A549 (cell line): ENCODE measurements at regions not wholly inside any gene's neighbourhood (a gene's known extent, or its start where the extent isn't known, plus 50 kb on each side); places are given as distances from the start of the nearest gene placed in this dataset.

ENCODE experiments used
- ATAC-seq, 2 experiments: fragments of 200-7000 bp in 1 of 2; fragments of >200 bp in 1 of 2; cut with Nextera tagmentation in 1 of 2; cut with Tn5 transposase in 1 of 2; 3 replicates each; pipeline versions ENCODE4 v1.8.0 to v1.9.1; 2018 to 2020; ENCODE audit warnings: mild to moderate bottlenecking in 1 of 2, moderate library complexity in 1 of 2
- CTCF ChIA-PET: fragments of 300-600 bp; sonication (Branson Sonifier 250); formaldehyde crosslinking; extraction: SDS; loops from one replicate; lab custom pipeline; 2021; ENCODE audit warnings: antibody characterized with exemption, inconsistent platforms; lab: Yijun Ruan, JAX
- POLR2A ChIA-PET: fragments of 350-600 bp; formaldehyde crosslinking; extraction: SDS; loops from one replicate; lab custom pipeline; 2021; ENCODE audit warnings: antibody characterized with exemption, inconsistent platforms; lab: Yijun Ruan, JAX
- DNase-seq, 2 experiments: peaks; one replicate each; pipeline versions ENCODE4 v3.0.0 to v3.0.0-alpha.2; 2011 to 2016; ENCODE audit warnings: low read depth in 1 of 2, low spot score in 1 of 2
- FAIRE-seq: peaks from 2 replicates; lab custom pipeline; 2011; peaks lifted over from hg19 to GRCh38; lab: Jason Lieb, UNC
- H3K27ac ChIP-seq, 2 experiments: fragments of >200 bp; sonication (Bioruptor Twin); formaldehyde crosslinking; 3 replicates each; pipeline ENCODE4 v1.5.1; 2016 to 2017
- H3K4me1 ChIP-seq: fragments of >200 bp; sonication (Bioruptor Twin); formaldehyde crosslinking; 3 replicates; pipeline ENCODE4 v1.6.1; 2016
- H3K4me2 ChIP-seq: fragments of >200 bp; sonication (Bioruptor Twin); formaldehyde crosslinking; 3 replicates; pipeline ENCODE4 v1.6.1; 2016
- H3K4me3 ChIP-seq: fragments of >200 bp; sonication (Bioruptor Twin); formaldehyde crosslinking; 3 replicates; pipeline ENCODE4 v1.5.1; 2016
- H3K9me3 ChIP-seq: fragments of >200 bp; sonication (Bioruptor Twin); formaldehyde crosslinking; 3 replicates; pipeline ENCODE4 v1.6.1; 2016
- CBX8 ChIP-seq: fragments of 200-600 bp; sonication (generic); IDR thresholded peaks from 2 replicates; pipeline ENCODE4 v1.6.1; 2016
- CTCF ChIP-seq: fragments of >200 bp; sonication (Bioruptor Twin); formaldehyde crosslinking; IDR thresholded peaks from 3 replicates; pipeline ENCODE4 v1.5.1; 2016
- FOSL2 ChIP-seq, 2 experiments: fragments of 450-650 bp in 1 of 2; fragments of >200 bp in 1 of 2; sonication (Bioruptor Twin) in 1 of 2; formaldehyde crosslinking; IDR thresholded peaks; 2 replicates each; pipeline versions ENCODE4 v1.5.0 to v1.6.1; 2016 to 2020; ENCODE audit warnings: mild to moderate bottlenecking in 1 of 2, moderate library complexity in 1 of 2
- HEYL ChIP-seq: fragments of 250-450 bp; sonication (Bioruptor Pico); IDR thresholded peaks from 2 replicates; pipeline ENCODE4 v1.8.0; 2021; ENCODE audit warnings: mild to moderate bottlenecking, moderate library complexity
- JUNB ChIP-seq: fragments of >200 bp; sonication (Bioruptor Twin); formaldehyde crosslinking; IDR thresholded peaks from 2 replicates; pipeline ENCODE4 v1.6.1; 2016
- KDM1A ChIP-seq: fragments of 200-600 bp; sonication (generic); IDR thresholded peaks from 2 replicates; pipeline ENCODE4 v1.6.1; 2016; ENCODE audit warnings: low read depth, mild to moderate bottlenecking
- KDM5A ChIP-seq: fragments of 200-600 bp; sonication (generic); IDR thresholded peaks from 2 replicates; pipeline ENCODE4 v1.6.1; 2016; ENCODE audit warnings: antibody characterized with exemption, mild to moderate bottlenecking
- MAFK ChIP-seq: fragments of 450-650 bp; IDR thresholded peaks from 2 replicates; pipeline ENCODE4 v1.6.1; 2014; ENCODE audit not compliant: partially characterized antibody
- MAX ChIP-seq: IDR thresholded peaks from 2 replicates; pipeline ENCODE4 v1.6.1; 2012
- NPAS2 ChIP-seq: fragments of 250-450 bp; sonication (Bioruptor Pico); IDR thresholded peaks from 2 replicates; pipeline ENCODE4 v1.8.0; 2022; ENCODE audit warnings: mild to moderate bottlenecking, moderate library complexity, borderline replicate concordance
- RAD21 ChIP-seq, 2 experiments: fragments of >200 bp in 1 of 2; sonication (Bioruptor Twin) in 1 of 2; formaldehyde crosslinking in 1 of 2; IDR thresholded peaks in 1 of 2; conservative IDR thresholded peaks in 1 of 2; 2 replicates in 1 of 2; 3 replicates in 1 of 2; pipeline ENCODE4 v1.6.1; 2012 to 2018; ENCODE audit warnings: inconsistent platforms in 1 of 2
- REST ChIP-seq: fragments of 200-600 bp; sonication (generic); IDR thresholded peaks from 2 replicates; pipeline ENCODE4 v1.6.1; 2016; ENCODE audit warnings: antibody characterized with exemption, mild to moderate bottlenecking, moderate library complexity
- TP53 ChIP-seq: fragments of 250-450 bp; sonication (Bioruptor Pico); IDR thresholded peaks from 2 replicates; pipeline ENCODE4 v1.5.0; 2021; ENCODE audit warnings: mild to moderate bottlenecking, moderate library complexity
- USF2 ChIP-seq: fragments of 450-650 bp; IDR thresholded peaks from 2 replicates; pipeline ENCODE4 v1.6.1; 2014; ENCODE audit warnings: antibody characterized with exemption
- WGBS: methylation state at CpG from one replicate; pipeline ENCODE4 v1.1.6; 2017; ENCODE audit errors: missing lambda C conversion rate; 5-methylcytosine and 5-hydroxymethylcytosine counted together

GRCh38 chr11:41784513-41785335, 325.3 kb upstream of the LRRC4C start:
- no peak overlapping the region for H3K4me2 ChIP-seq
- no peak overlapping the region for H3K4me3 ChIP-seq
- TF ChIP-seq FOSL2 (IDR thresholded peaks at IDR 0.05) (no peak), FOSL2 (CRISPR knock-in tag; IDR thresholded peaks at IDR 0.05) (peak; percentile 12; the same call in 1 of the 2 replicates), RAD21 (conservative IDR thresholded peaks at IDR 0.05 in 1 of 2, IDR thresholded peaks at IDR 0.05 in 1 of 2) (no peak)
- no peaks in the 10 kb centered on the region for H3K9me3 ChIP-seq
- DNase-seq (peak in 1 of 2 experiments; percentile 1), FAIRE-seq (no peak), ATAC-seq (no peak)
- H3K4me1 ChIP-seq, result no peaks in the 10 kb centered on the region
- ChIA-PET CTCF (no interaction called here), POLR2A (no interaction called here)
- WGBS, result 4% methylated on average over 3 of the region's 3 CpGs
- H3K27ac ChIP-seq, result no peak overlapping the region

- TF ChIP-seq TP53 (no peak), CTCF (no peak), HEYL (CRISPR knock-in tag) (no peak), MAX (no peak), CBX8 (no peak), USF2 (no peak)
- FAIRE-seq, result no peak
- POLR2A ChIA-PET, result no interaction called here
- Histone ChIP-seq H3K4me2 (no peak overlapping the region), H3K4me1 (no peaks in the 10 kb centered on the region), H3K9me3 (no peaks in the 10 kb centered on the region; the same call in 2 of the 3 replicates), H3K27ac (no peak overlapping the region), H3K4me3 (no peak overlapping the region)
- 5% methylated on average over 1 of the region's 1 CpG for WGBS
- CTCF ChIA-PET, result no interaction called here
- DNase-seq, result no peak
- no peak for ATAC-seq
Measured at GRCh38 chr11:41786087-41786486, 326.6 kb upstream of the LRRC4C start.

GRCh38 chr11:41788177-41788576, 328.7 kb upstream of the LRRC4C start:
- no peak for DNase-seq
- POLR2A ChIA-PET, result no interaction called here
- 42% methylated on average over 7 of the region's 23 CpGs for WGBS
- no peak for TF ChIP-seq REST
- no peak for TF ChIP-seq KDM5A
- no peak for TF ChIP-seq CTCF
- no peak for TF ChIP-seq JUNB
- no peak for TF ChIP-seq NPAS2
- TF ChIP-seq KDM1A, result no peak
- no peak for TF ChIP-seq MAFK
- TF ChIP-seq, all 56 proteins: peak for 0
- no peak overlapping the region for H3K4me3 ChIP-seq
- no peaks in the 10 kb centered on the region; the same call in 2 of the 3 replicates for H3K9me3 ChIP-seq
- CTCF ChIA-PET, result no interaction called here
- H3K4me2 ChIP-seq, result no peak overlapping the region
- ATAC-seq (no peak), FAIRE-seq (no peak)
- H3K27ac ChIP-seq, result no peak overlapping the region
- no peaks in the 10 kb centered on the region for H3K4me1 ChIP-seq
